Vagina (tissue), 2 donors: ENCODE measurements at regions not wholly inside any gene's neighbourhood (a gene's known extent, or its start where the extent isn't known, plus 50 kb on each side); places are given as distances from the start of the nearest gene placed in this dataset.

ENCODE experiments used
- DNase-seq, 2 donors: peaks; one replicate each; pipeline ENCODE4 v3.0.0-alpha.2; 2017; ENCODE audit errors: extremely low spot score in 2 of 2
- H3K27ac ChIP-seq: fragments of 200-600 bp; sonication (generic); one replicate; pipeline ENCODE4 v1.5.1; 2019
- H3K27me3 ChIP-seq: fragments of 200-600 bp; sonication (generic); one replicate; pipeline ENCODE4 v1.5.1; 2019
- H3K36me3 ChIP-seq, 2 donors: fragments of 200-600 bp; sonication (generic); one replicate each; pipeline ENCODE4 v1.5.1; 2017 to 2019
- H3K4me1 ChIP-seq: fragments of 200-600 bp; sonication (generic); one replicate; pipeline ENCODE4 v1.5.1; 2019
- H3K4me3 ChIP-seq, 2 donors: fragments of 200-600 bp; sonication (generic); 1 replicate in 1 of 2; 2 replicates in 1 of 2; pipeline ENCODE4 v1.5.1; 2016 to 2019
- H3K9me3 ChIP-seq: fragments of 200-600 bp; sonication (generic); one replicate; pipeline ENCODE4 v1.5.1; 2019
- POLR2A ChIP-seq, 2 donors: fragments of 450-650 bp; IDR thresholded peaks; one replicate each; pipeline ENCODE4 v1.6.1; 2017; ENCODE audit warnings: antibody characterized with exemption in 2 of 2, mild to moderate bottlenecking in 2 of 2, moderate library complexity in 2 of 2
- POLR2AphosphoS5 ChIP-seq, 2 donors: sonication (generic); formaldehyde crosslinking; IDR thresholded peaks; one replicate each; pipeline ENCODE4 v1.9.0; 2017; ENCODE audit warnings: antibody characterized with exemption in 2 of 2, mild to moderate bottlenecking in 2 of 2, low read depth in 1 of 2; ENCODE audit not compliant: insufficient read depth in 1 of 2
- intact Hi-C: fragments of 100-400 bp; cut with DNase I; formaldehyde crosslinking; loops from one replicate; pipeline ENCODE4 v1.15.1; 2023
- TF ChIP-seq, protein P1 (sequence below), 3 experiments: fragments of 450-650 bp in 2 of 3; fragments of 200-600 bp in 1 of 3; sonication (generic) in 1 of 3; IDR thresholded peaks; one replicate each; pipeline ENCODE4 v1.5.1; 2017 to 2019; ENCODE audit warnings: antibody characterized with exemption in 3 of 3, mild to moderate bottlenecking in 2 of 3, moderate library complexity in 2 of 3

DNA sequence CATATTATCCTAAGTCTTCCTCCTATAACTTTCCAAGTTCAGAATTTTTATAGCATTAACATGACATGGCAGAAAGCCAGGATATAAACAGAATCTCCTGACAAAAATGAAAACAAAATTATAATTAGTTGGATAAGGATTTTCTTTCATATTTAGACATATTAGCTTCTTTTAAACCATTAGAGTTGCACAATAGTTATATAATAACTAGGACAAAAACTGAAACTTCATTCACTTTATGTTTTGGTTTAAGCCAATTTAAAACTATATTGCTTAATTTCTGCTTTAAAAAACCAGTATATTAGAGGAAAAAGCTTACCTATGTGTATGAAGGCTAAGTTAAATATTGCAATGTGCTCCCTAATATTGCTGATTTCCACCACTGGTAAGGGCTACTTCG lies 254.8 kb downstream of the GPD2 start:
- no peak for DNase-seq
- intact Hi-C loops = no loop called here
- Histone ChIP-seq H3K27ac (no peak overlapping the region), H3K4me3 (no peak overlapping the region), H3K27me3 (no peaks in the 10 kb centered on the region), H3K9me3 (no peaks in the 10 kb centered on the region), H3K4me1 (no peaks in the 10 kb centered on the region), H3K36me3 (no peaks in the 10 kb centered on the region)
- no peak for TF ChIP-seq POLR2AphosphoS5 (IDR thresholded peaks at IDR 0.05; ENCODE audit: insufficient read depth in 1 of 2, low read depth in 1 of 2)

DNA sequence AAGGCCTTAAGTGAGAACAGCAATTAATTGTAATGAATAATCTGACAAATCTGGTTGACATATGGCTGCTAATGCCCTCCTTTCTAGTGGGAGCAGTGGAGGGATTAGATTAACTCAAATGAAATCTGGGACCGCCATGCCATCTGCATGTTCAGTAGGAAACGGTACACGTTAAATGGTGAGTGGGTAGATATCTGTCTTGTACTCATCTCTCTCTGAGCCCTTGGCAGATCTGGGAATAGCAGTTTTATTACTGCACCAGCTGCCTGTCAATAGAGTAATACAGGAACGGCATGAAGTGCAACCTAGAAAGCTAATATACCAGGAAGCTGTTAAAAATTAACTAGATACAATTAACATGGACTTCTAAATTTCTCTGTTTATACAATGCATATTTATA lies 258.8 kb downstream of the GPD2 start:
- H3K4me1 ChIP-seq = no peaks in the 10 kb centered on the region
- no peaks in the 10 kb centered on the region for H3K27me3 ChIP-seq
- H3K36me3 ChIP-seq = no peaks in the 10 kb centered on the region
- no peak overlapping the region for H3K27ac ChIP-seq
- DNase-seq = no peak
- no peaks in the 10 kb centered on the region for H3K9me3 ChIP-seq
- H3K4me3 ChIP-seq = no peak overlapping the region
- intact Hi-C loops = no loop called here
- TF ChIP-seq POLR2AphosphoS5 (IDR thresholded peaks at IDR 0.05; ENCODE audit: insufficient read depth in 1 of 2, low read depth in 1 of 2) = no peak

DNA sequence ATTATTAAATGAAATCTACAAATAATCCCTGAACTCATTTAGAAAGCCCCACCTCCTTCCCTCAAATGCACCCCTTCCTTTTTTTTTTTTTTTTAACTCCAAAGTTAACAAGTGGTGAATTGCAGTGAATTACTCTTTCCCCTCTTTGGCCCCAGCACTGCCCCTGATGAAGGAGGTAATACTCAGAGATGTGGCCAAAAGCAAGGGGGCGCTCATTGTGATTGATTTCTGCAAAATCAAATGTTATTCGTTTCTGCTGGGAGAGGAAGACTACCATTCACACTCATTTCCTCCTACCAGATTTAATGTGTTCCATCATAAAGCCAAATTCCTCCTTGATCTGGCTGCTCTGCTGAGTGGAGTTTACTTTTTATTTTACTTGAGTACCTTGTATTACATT lies 259.4 kb downstream of the GPD2 start:
- H3K27ac ChIP-seq = no peak overlapping the region
- no peak for DNase-seq
- H3K27me3 ChIP-seq = no peaks in the 10 kb centered on the region
- no peaks in the 10 kb centered on the region for H3K4me1 ChIP-seq
- TF ChIP-seq, protein P1, sequence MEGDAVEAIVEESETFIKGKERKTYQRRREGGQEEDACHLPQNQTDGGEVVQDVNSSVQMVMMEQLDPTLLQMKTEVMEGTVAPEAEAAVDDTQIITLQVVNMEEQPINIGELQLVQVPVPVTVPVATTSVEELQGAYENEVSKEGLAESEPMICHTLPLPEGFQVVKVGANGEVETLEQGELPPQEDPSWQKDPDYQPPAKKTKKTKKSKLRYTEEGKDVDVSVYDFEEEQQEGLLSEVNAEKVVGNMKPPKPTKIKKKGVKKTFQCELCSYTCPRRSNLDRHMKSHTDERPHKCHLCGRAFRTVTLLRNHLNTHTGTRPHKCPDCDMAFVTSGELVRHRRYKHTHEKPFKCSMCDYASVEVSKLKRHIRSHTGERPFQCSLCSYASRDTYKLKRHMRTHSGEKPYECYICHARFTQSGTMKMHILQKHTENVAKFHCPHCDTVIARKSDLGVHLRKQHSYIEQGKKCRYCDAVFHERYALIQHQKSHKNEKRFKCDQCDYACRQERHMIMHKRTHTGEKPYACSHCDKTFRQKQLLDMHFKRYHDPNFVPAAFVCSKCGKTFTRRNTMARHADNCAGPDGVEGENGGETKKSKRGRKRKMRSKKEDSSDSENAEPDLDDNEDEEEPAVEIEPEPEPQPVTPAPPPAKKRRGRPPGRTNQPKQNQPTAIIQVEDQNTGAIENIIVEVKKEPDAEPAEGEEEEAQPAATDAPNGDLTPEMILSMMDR (IDR thresholded peaks at IDR 0.05) = no peak
- TF ChIP-seq POLR2AphosphoS5 (IDR thresholded peaks at IDR 0.05; ENCODE audit: insufficient read depth in 1 of 2, low read depth in 1 of 2) (no peak), POLR2A (IDR thresholded peaks at IDR 0.05) (no peak)
- H3K36me3 ChIP-seq = no peaks in the 10 kb centered on the region
- no peaks in the 10 kb centered on the region for H3K9me3 ChIP-seq
- no peak overlapping the region for H3K4me3 ChIP-seq
- intact Hi-C loops = no loop called here

GRCh38 chr2:156697906-156698305 lies 261.7 kb downstream of the GPD2 start:
- no peaks in the 10 kb centered on the region for H3K36me3 ChIP-seq
- no peaks in the 10 kb centered on the region for H3K9me3 ChIP-seq
- H3K4me1 ChIP-seq = no peaks in the 10 kb centered on the region
- no peak for DNase-seq
- TF ChIP-seq, protein P1 (IDR thresholded peaks at IDR 0.05) = no peak
- no peak for TF ChIP-seq POLR2A (IDR thresholded peaks at IDR 0.05)
- TF ChIP-seq POLR2AphosphoS5 (IDR thresholded peaks at IDR 0.05; ENCODE audit: insufficient read depth in 1 of 2, low read depth in 1 of 2) = no peak
- no peak overlapping the region for H3K27ac ChIP-seq
- intact Hi-C loops = no loop called here
- H3K4me3 ChIP-seq = no peak overlapping the region
- no peaks in the 10 kb centered on the region for H3K27me3 ChIP-seq

DNA sequence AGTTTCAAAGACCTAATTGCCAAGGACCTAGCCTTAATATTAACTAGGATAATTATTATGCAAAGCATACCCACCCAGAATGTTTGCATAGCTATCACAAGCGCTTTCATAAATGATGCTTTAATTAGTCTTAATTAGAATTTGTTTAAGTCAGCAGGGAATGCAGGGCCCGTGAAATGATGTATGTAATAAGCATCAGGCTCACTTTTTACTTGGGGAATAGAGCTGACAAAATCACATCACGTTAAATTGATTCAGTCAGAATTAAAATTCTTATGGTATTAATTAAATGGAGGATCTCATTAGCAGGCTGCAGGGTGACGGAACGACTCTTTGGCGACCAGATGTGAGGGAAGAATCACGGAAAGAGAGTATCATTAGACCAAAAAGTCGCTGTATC lies 264.5 kb downstream of the GPD2 start:
- H3K27ac ChIP-seq = no peak overlapping the region
- peaks cover 21% of the 10 kb centered on the region for H3K4me1 ChIP-seq
- H3K4me3 ChIP-seq = no peak overlapping the region
- TF ChIP-seq, protein P1 (IDR thresholded peaks at IDR 0.05) = no peak
- no peak for TF ChIP-seq POLR2AphosphoS5 (IDR thresholded peaks at IDR 0.05; ENCODE audit: insufficient read depth in 1 of 2, low read depth in 1 of 2)
- TF ChIP-seq POLR2A (IDR thresholded peaks at IDR 0.05) = no peak
- H3K9me3 ChIP-seq = no peaks in the 10 kb centered on the region
- no peaks in the 10 kb centered on the region for H3K36me3 ChIP-seq
- no peaks in the 10 kb centered on the region for H3K27me3 ChIP-seq
- no peak for DNase-seq
- intact Hi-C loops = loop anchor here (5.0 kb wide), 1 partner anchor 368 kb away; the partner anchor contains the start of gene NR4A2

DNA sequence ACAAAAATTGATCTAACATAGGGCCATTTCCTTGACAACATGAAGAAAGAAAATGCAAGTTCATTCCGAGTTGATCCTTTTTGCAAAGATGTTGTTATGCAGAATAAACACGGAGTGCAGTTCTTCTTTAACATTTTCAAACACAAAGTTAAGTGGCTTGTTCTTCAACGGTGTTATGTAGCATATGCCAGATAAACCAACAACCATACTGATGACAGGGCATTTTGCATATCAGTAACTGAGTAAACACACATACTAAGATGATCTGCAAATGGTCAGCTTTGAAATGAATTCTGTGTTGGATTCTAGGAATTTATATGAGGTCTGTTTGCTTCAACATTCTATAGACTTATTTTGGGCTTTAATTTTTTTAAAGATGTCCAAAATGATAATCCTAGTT lies 266.4 kb downstream of the GPD2 start:
- Histone ChIP-seq H3K9me3 (no peaks in the 10 kb centered on the region), H3K4me1 (peaks cover 21% of the 10 kb centered on the region), H3K27me3 (no peaks in the 10 kb centered on the region), H3K36me3 (no peaks in the 10 kb centered on the region), H3K4me3 (no peak overlapping the region), H3K27ac (no peak overlapping the region)
- DNase-seq = no peak
- intact Hi-C loops = loop anchor here (5.0 kb wide), 1 partner anchor 370 kb away; the partner anchor contains the start of gene NR4A2
- TF ChIP-seq, protein P1 (IDR thresholded peaks at IDR 0.05) = no peak
- no peak for TF ChIP-seq POLR2A (IDR thresholded peaks at IDR 0.05)
- TF ChIP-seq POLR2AphosphoS5 (IDR thresholded peaks at IDR 0.05; ENCODE audit: insufficient read depth in 1 of 2, low read depth in 1 of 2) = no peak
